RWPE1 (cell line): ENCODE measurements at regions not wholly inside any gene's neighbourhood (a gene's known extent, or its start where the extent isn't known, plus 50 kb on each side); places are given as distances from the start of the nearest gene placed in this dataset.

Source experiments
- CTCF ChIA-PET: fragments of 350-600 bp; sonication (Branson Sonifier 250); formaldehyde crosslinking; extraction: SDS; loops from one replicate; lab custom pipeline; 2021; lab: Yijun Ruan, JAX
- POLR2A ChIA-PET: fragments of 400-600 bp; formaldehyde crosslinking; extraction: SDS; loops from one replicate; lab custom pipeline; 2020; ENCODE audit warnings: antibody characterized with exemption; ENCODE audit not compliant: low non-redundant PET; lab: Yijun Ruan, JAX
- DNase-seq: peaks from one replicate; pipeline ENCODE4 v3.0.0; 2012; ENCODE audit warnings: low spot score
- H3K27ac ChIP-seq: fragments of 450-650 bp; 2 replicates; pipeline ENCODE4 v1.5.1; 2017
- TF ChIP-seq, protein P1 (sequence below): fragments of 450-650 bp; conservative IDR thresholded peaks from 2 replicates; pipeline ENCODE4 v1.5.1; 2017; ENCODE audit warnings: low read depth, mild to moderate bottlenecking

GRCh38 chr11:111135101-111135500 lies 110.4 kb upstream of the POU2AF2 start:
- DNase-seq = no peak
- POLR2A ChIA-PET = no interaction called here
- H3K27ac ChIP-seq = no peak overlapping the region
- CTCF ChIA-PET = interaction anchor here (0.5 kb wide), 1 partner anchor 210 kb away, joined by 3 read pairs; no protein-coding TSS in a partner anchor
- TF ChIP-seq, protein P1, sequence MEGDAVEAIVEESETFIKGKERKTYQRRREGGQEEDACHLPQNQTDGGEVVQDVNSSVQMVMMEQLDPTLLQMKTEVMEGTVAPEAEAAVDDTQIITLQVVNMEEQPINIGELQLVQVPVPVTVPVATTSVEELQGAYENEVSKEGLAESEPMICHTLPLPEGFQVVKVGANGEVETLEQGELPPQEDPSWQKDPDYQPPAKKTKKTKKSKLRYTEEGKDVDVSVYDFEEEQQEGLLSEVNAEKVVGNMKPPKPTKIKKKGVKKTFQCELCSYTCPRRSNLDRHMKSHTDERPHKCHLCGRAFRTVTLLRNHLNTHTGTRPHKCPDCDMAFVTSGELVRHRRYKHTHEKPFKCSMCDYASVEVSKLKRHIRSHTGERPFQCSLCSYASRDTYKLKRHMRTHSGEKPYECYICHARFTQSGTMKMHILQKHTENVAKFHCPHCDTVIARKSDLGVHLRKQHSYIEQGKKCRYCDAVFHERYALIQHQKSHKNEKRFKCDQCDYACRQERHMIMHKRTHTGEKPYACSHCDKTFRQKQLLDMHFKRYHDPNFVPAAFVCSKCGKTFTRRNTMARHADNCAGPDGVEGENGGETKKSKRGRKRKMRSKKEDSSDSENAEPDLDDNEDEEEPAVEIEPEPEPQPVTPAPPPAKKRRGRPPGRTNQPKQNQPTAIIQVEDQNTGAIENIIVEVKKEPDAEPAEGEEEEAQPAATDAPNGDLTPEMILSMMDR = no peak

- ChIA-PET POLR2A (no interaction called here), CTCF (no interaction called here)
- no peak for DNase-seq
- TF ChIP-seq, protein P1 = no peak
- H3K27ac ChIP-seq = no peak overlapping the region
Observed at GRCh38 chr11:111128076-111128870, 117.3 kb upstream of the POU2AF2 start.

DNA sequence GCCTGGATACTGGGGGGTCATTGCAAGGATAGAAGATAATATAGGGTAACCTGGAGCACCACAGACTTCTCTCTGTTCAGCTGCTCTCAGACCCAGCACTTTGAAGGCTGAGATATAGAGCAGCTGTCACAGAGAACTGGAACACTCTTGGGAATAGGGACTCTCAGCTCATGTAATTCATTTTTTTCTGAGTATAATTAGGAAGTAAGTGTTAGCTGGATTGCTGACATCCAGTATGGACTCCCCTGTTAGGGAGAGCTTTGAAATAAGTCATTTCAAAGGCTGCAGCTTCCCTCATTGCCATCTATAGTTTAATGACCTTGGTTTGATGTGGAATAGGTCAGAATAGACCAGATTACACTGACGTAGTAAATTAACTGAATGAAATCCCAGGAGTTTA lies 120.8 kb upstream of the POU2AF2 start:
- H3K27ac ChIP-seq = no peak overlapping the region
- DNase-seq = no peak
- POLR2A ChIA-PET = no interaction called here
- CTCF ChIA-PET = no interaction called here
- TF ChIP-seq, protein P1 = no peak

GRCh38 chr11:111123463-111124398 lies 121.8 kb upstream of the POU2AF2 start:
- ChIA-PET POLR2A (no interaction called here), CTCF (interaction anchor here (0.8 kb wide), 1 partner anchor 8 kb away, joined by 4 read pairs; no protein-coding TSS in a partner anchor)
- TF ChIP-seq, protein P1 = no peak
- H3K27ac ChIP-seq = no peak overlapping the region
- no peak for DNase-seq

GRCh38 chr11:111120696-111121302 lies 124.7 kb upstream of the POU2AF2 start:
- POLR2A ChIA-PET = no interaction called here
- TF ChIP-seq, protein P1 = no peak
- H3K27ac ChIP-seq = no peak overlapping the region
- DNase-seq = no peak
- CTCF ChIA-PET = no interaction called here

DNA sequence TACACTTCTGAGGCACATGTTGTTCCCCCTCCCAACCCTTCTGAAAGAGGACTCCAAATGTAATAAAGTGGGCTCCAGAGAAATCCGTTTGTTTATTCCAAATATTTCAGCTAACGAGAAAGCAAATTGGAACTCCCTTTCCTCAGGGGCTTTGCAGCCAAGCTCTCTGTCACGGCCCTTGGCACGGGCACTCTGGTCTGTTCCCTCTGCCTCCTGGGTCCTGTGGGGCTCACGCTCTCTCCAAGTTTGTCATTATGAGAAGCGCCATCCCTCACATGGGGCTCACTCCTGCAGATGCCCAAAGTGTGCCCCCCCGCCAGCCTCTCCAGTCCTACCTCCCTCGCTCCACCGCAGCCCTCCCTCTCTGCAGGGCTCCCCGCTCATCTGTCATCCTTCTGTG lies 125.4 kb upstream of the POU2AF2 start:
- DNase-seq = no peak
- CTCF ChIA-PET = no interaction called here
- POLR2A ChIA-PET = no interaction called here
- no peak overlapping the region for H3K27ac ChIP-seq
- TF ChIP-seq, protein P1 = no peak
